ENCODE measurements at regions not wholly inside any gene's neighbourhood (a gene's known extent, or its start where the extent isn't known, plus 50 kb on each side); places are given as distances from the start of the nearest gene placed in this dataset.
"Not testable (repeated sequence)": the region's sequence is repeated elsewhere in the genome, so short reads cannot be mapped to it uniquely, and the experiment has no call there.

GRCh38 chr10:128191847-128192246 is 65.6 kb upstream of the MKI67 start:
- H2AFZ ChIP-seq (ENCODE audit: low read length) = no peak overlapping the region
- TF ChIP-seq EZH2 (IDR thresholded peaks at IDR 0.05; ENCODE audit: borderline replicate concordance, low read length) = no peak
- TF ChIP-seq CTCF (IDR thresholded peaks at IDR 0.05; ENCODE audit: low read length) = no peak
- no peaks in the 10 kb centered on the region for H4K20me1 ChIP-seq (ENCODE audit: insufficient read depth, low read length)
- no peaks in the 10 kb centered on the region for H3K79me2 ChIP-seq (ENCODE audit: insufficient read depth, low read length)
- H3K4me1 ChIP-seq (ENCODE audit: insufficient read depth, low read length, severe bottlenecking) = no peaks in the 10 kb centered on the region
- H3K36me3 ChIP-seq (ENCODE audit: insufficient read depth, low read length) = no peaks in the 10 kb centered on the region
- no peak overlapping the region for H3K4me3 ChIP-seq (ENCODE audit: low read depth, low read length, poor library complexity, severe bottlenecking)
- no peak overlapping the region for H3K4me2 ChIP-seq (ENCODE audit: low read length)
- H3F3A ChIP-seq (ENCODE audit: insufficient read depth, low read length) = no peaks in the 10 kb centered on the region
- H3K27ac ChIP-seq (ENCODE audit: low read depth, low read length, poor library complexity, severe bottlenecking) = no peak overlapping the region
- H3K27me3 ChIP-seq (ENCODE audit: insufficient read depth, low read length) = 0 out of 2 replicates have a peak, but pooled peaks cover 4% of the 10 kb centered on the region
- H3K9me2 ChIP-seq (ENCODE audit: low read depth, low read length) = no peaks in the 10 kb centered on the region
- no peaks in the 10 kb centered on the region for H3K9me3 ChIP-seq (ENCODE audit: low read length)
- no peak overlapping the region for H3K9ac ChIP-seq (ENCODE audit: low read length)

GRCh38 chr10:128201826-128202225 is 75.6 kb upstream of the MKI67 start:
- not testable (repeated sequence) for H3F3A ChIP-seq (ENCODE audit: insufficient read depth, low read length); H3K27ac ChIP-seq (ENCODE audit: low read depth, low read length, poor library complexity, severe bottlenecking); H4K20me1 ChIP-seq (ENCODE audit: insufficient read depth, low read length); H3K4me1 ChIP-seq (ENCODE audit: insufficient read depth, low read length, severe bottlenecking); H3K9me2 ChIP-seq (ENCODE audit: low read depth, low read length); H3K4me2 ChIP-seq (ENCODE audit: low read length); H3K9ac ChIP-seq (ENCODE audit: low read length); H3K36me3 ChIP-seq (ENCODE audit: insufficient read depth, low read length); H2AFZ ChIP-seq (ENCODE audit: low read length); H3K27me3 ChIP-seq (ENCODE audit: insufficient read depth, low read length); H3K9me3 ChIP-seq (ENCODE audit: low read length); H3K79me2 ChIP-seq (ENCODE audit: insufficient read depth, low read length); H3K4me3 ChIP-seq (ENCODE audit: low read depth, low read length, poor library complexity, severe bottlenecking)

GRCh38 chr10:128203028-128203427 is 76.8 kb upstream of the MKI67 start:
- Histone ChIP-seq H3K36me3 (ENCODE audit: insufficient read depth, low read length) (no peaks in the 10 kb centered on the region; the same call in 1 of the 2 replicates), H3K4me2 (ENCODE audit: low read length) (no peak overlapping the region), H3K27me3 (ENCODE audit: insufficient read depth, low read length) (no peaks in the 10 kb centered on the region; the same call in 1 of the 2 replicates), H3K9ac (ENCODE audit: low read length) (no peak overlapping the region), H3K27ac (ENCODE audit: low read depth, low read length, poor library complexity, severe bottlenecking) (no peak overlapping the region), H4K20me1 (ENCODE audit: insufficient read depth, low read length) (no peaks in the 10 kb centered on the region), H3F3A (ENCODE audit: insufficient read depth, low read length) (no peaks in the 10 kb centered on the region), H2AFZ (ENCODE audit: low read length) (no peak overlapping the region), H3K4me1 (ENCODE audit: insufficient read depth, low read length, severe bottlenecking) (no peaks in the 10 kb centered on the region), H3K79me2 (ENCODE audit: insufficient read depth, low read length) (no peaks in the 10 kb centered on the region), H3K9me2 (ENCODE audit: low read depth, low read length) (0 out of 2 replicates have a peak, but pooled peaks cover 3% of the 10 kb centered on the region), H3K9me3 (ENCODE audit: low read length) (no peaks in the 10 kb centered on the region), H3K4me3 (ENCODE audit: low read depth, low read length, poor library complexity, severe bottlenecking) (no peak overlapping the region)
- TF ChIP-seq CTCF (IDR thresholded peaks at IDR 0.05; ENCODE audit: low read length) (no peak), EZH2 (IDR thresholded peaks at IDR 0.05; ENCODE audit: borderline replicate concordance, low read length) (no peak)

GRCh38 chr10:128205591-128205990 is 79.4 kb upstream of the MKI67 start:
- H3K9me2 ChIP-seq (ENCODE audit: low read depth, low read length); H3K27ac ChIP-seq (ENCODE audit: low read depth, low read length, poor library complexity, severe bottlenecking); H3K79me2 ChIP-seq (ENCODE audit: insufficient read depth, low read length); H3K27me3 ChIP-seq (ENCODE audit: insufficient read depth, low read length); H3K36me3 ChIP-seq (ENCODE audit: insufficient read depth, low read length); H2AFZ ChIP-seq (ENCODE audit: low read length); H3K4me2 ChIP-seq (ENCODE audit: low read length); H3K9ac ChIP-seq (ENCODE audit: low read length); H3K9me3 ChIP-seq (ENCODE audit: low read length); H3K4me3 ChIP-seq (ENCODE audit: low read depth, low read length, poor library complexity, severe bottlenecking); H3K4me1 ChIP-seq (ENCODE audit: insufficient read depth, low read length, severe bottlenecking); H4K20me1 ChIP-seq (ENCODE audit: insufficient read depth, low read length); H3F3A ChIP-seq (ENCODE audit: insufficient read depth, low read length): not testable (repeated sequence)
